HEK293 (cell line): ENCODE measurements at regions not wholly inside any gene's neighbourhood (a gene's known extent, or its start where the extent isn't known, plus 50 kb on each side); places are given as distances from the start of the nearest gene placed in this dataset.

Experiments used
- KLF10 ChIP-seq: fragments of 450-650 bp; IDR thresholded peaks from 2 replicates; pipeline ENCODE4 v1.5.1; 2018; ENCODE audit warnings: missing biosample characterization, mild to moderate bottlenecking, missing genetic modification characterization
- ZBTB7A ChIP-seq: fragments of 450-650 bp; formaldehyde crosslinking; IDR thresholded peaks from 2 replicates; pipeline ENCODE4 v1.5.1; 2016; ENCODE audit warnings: low read depth, missing biosample characterization, missing genetic modification characterization
- ZBTB8A ChIP-seq: fragments of 450-650 bp; formaldehyde crosslinking; IDR thresholded peaks from 2 replicates; pipeline ENCODE4 v1.5.1; 2016; ENCODE audit warnings: missing biosample characterization, missing genetic modification characterization
- ZNF157 ChIP-seq: fragments of 450-650 bp; formaldehyde crosslinking; IDR thresholded peaks from 2 replicates; pipeline ENCODE4 v1.5.1; 2016; ENCODE audit warnings: missing biosample characterization, missing genetic modification characterization
- ZSCAN30 ChIP-seq: fragments of 450-650 bp; IDR thresholded peaks from 2 replicates; pipeline ENCODE4 v1.5.1; 2018; ENCODE audit warnings: missing biosample characterization, mild to moderate bottlenecking, missing genetic modification characterization, moderate library complexity
- TF ChIP-seq, protein P1 (sequence below): fragments of 450-650 bp; formaldehyde crosslinking; IDR thresholded peaks from 2 replicates; pipeline ENCODE4 v1.5.1; 2016; ENCODE audit warnings: missing biosample characterization, missing genetic modification characterization

DNA sequence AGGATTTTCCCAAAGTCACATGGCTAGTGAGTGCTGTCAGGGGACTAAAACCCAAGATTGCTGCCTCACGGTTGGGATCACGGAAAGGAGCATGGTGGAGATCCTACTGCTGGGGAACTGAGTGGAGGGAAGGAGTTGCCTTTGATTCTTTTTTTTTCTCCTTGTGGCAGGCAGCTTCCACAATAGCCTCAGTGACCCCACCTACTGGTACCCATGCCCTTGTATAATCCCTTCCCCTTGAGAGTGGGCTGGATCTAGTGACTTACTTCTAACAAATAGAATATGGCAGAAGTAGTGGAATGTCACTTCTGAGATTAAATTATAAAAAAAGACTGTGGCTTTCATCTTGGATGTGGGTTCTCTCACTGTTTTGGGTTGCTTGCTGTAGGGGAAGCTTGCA is 135.7 kb downstream of the DICER1 start:
- no peak for TF ChIP-seq ZBTB7A (tag by site-specific recombination)
- TF ChIP-seq, protein P1, sequence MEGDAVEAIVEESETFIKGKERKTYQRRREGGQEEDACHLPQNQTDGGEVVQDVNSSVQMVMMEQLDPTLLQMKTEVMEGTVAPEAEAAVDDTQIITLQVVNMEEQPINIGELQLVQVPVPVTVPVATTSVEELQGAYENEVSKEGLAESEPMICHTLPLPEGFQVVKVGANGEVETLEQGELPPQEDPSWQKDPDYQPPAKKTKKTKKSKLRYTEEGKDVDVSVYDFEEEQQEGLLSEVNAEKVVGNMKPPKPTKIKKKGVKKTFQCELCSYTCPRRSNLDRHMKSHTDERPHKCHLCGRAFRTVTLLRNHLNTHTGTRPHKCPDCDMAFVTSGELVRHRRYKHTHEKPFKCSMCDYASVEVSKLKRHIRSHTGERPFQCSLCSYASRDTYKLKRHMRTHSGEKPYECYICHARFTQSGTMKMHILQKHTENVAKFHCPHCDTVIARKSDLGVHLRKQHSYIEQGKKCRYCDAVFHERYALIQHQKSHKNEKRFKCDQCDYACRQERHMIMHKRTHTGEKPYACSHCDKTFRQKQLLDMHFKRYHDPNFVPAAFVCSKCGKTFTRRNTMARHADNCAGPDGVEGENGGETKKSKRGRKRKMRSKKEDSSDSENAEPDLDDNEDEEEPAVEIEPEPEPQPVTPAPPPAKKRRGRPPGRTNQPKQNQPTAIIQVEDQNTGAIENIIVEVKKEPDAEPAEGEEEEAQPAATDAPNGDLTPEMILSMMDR (tag by site-specific recombination): no peak
- TF ChIP-seq ZBTB8A (tag by site-specific recombination): no peak
- TF ChIP-seq ZNF157: no peak
- no peak for TF ChIP-seq ZSCAN30 (tag by site-specific recombination)
- TF ChIP-seq KLF10 (tag by site-specific recombination): no peak
